ENCODE measurements at regions not wholly inside any gene's neighbourhood (a gene's known extent, or its start where the extent isn't known, plus 50 kb on each side); places are given as distances from the start of the nearest gene placed in this dataset.
A peak's percentile ranks its signal among the peaks of the same experiment; 100 is the strongest.

- Histone ChIP-seq H3K36me3 (ENCODE audit: control insufficient read depth in 2 of 2, insufficient read depth in 2 of 2, low read length in 1 of 2) (no peaks in the 10 kb centered on the region), H4K20me1 (ENCODE audit: control insufficient read depth, insufficient read depth) (no peaks in the 10 kb centered on the region), H3K27me3 (replicated peaks in 1 of 2; ENCODE audit: control insufficient read depth in 2 of 2, insufficient read depth in 2 of 2, low read length in 1 of 2) (no peaks in the 10 kb centered on the region), H3K79me2 (ENCODE audit: control insufficient read depth, insufficient read depth, low read length) (no peaks in the 10 kb centered on the region), H3K9ac (ENCODE audit: control insufficient read depth, insufficient read depth, low read length) (no peak overlapping the region), H2AFZ (ENCODE audit: control insufficient read depth, low read depth, low read length) (no peak overlapping the region), H3K4me2 (ENCODE audit: control insufficient read depth, insufficient read depth) (no peak overlapping the region), H3K9me3 (replicated peaks; ENCODE audit: control insufficient read depth, insufficient read depth, low read length) (no peaks in the 10 kb centered on the region), H3K4me3 (no peak overlapping the region), H3K4me1 (ENCODE audit: control insufficient read depth, insufficient read depth, low read length) (no peaks in the 10 kb centered on the region), H3K27ac (ENCODE audit: control insufficient read depth, insufficient read depth) (no peak overlapping the region)
- RAD21 ChIA-PET (ENCODE audit: unreplicated experiment) = interaction anchor here (0.8 to 1.1 kb wide), 2 partner anchors 11 to 18 kb away, joined by 3 read pairs; no protein-coding TSS in a partner anchor
- DNase-seq (ENCODE audit: low read depth, low spot score) = peak; percentile 5
- SMC1A ChIA-PET (ENCODE audit: uncharacterized antibody, unreplicated experiment) = interaction anchor here (0.7 to 1.7 kb wide), 8 partner anchors 8 to 157 kb away, joined by 3 to 5 read pairs (median 3); no protein-coding TSS in a partner anchor
- POLR2A ChIA-PET = no interaction called here
- intact Hi-C loops (cut with micrococcal nuclease; ENCODE audit: unreplicated experiment) = no loop called here
- CTCF ChIA-PET = interaction anchor here (1.1 to 1.6 kb wide), 3 partner anchors 38 to 537 kb away, joined by 3 to 6 read pairs (median 3); no protein-coding TSS in a partner anchor
- in situ Hi-C loops (cut with MboI) = no loop called here
- BruUV-seq (replicated peaks) = no TSS peak
- WGBS (ENCODE audit: insufficient coverage, insufficient replicate concordance, low lambda C conversion rate, missing lambda C conversion rate) = 0% methylated on average over 1 of the region's 1 CpG
- FAIRE-seq = no peak
- peak; percentile 81 for ATAC-seq
- TF ChIP-seq KLF5 (IDR thresholded peaks at IDR 0.05; ENCODE audit: partially characterized antibody) = no peak
- no peak for TF ChIP-seq STAT1 (conservative IDR thresholded peaks at IDR 0.05)
- TF ChIP-seq NR2F1 (conservative IDR thresholded peaks at IDR 0.05) = no peak
- no peak for TF ChIP-seq JUND (IDR thresholded peaks at IDR 0.05; ENCODE audit: low read depth, low read length)
- no peak for TF ChIP-seq CUX1 (IDR thresholded peaks at IDR 0.05; ENCODE audit: insufficient replicate concordance, low read depth, low read length)
- TF ChIP-seq ZNF384 (IDR thresholded peaks at IDR 0.05; ENCODE audit: borderline replicate concordance, low read depth, low read length) = 0 out of 2 replicates have a peak, but pooled peaks have one; percentile 22
- TF ChIP-seq CEBPB (IDR thresholded peaks at IDR 0.05; ENCODE audit: borderline replicate concordance in 1 of 2, low read depth in 2 of 2, low read length in 2 of 2) = no peak
- TF ChIP-seq ZBTB33 (IDR thresholded peaks at IDR 0.05) = no peak
- TF ChIP-seq IKZF2 (IDR thresholded peaks at IDR 0.05) = peak; percentile 38 to 51; a peak in 3 of 4 replicates
- no peak for TF ChIP-seq E2F8 (IDR thresholded peaks at IDR 0.05; ENCODE audit: low read depth, partially characterized antibody)
- no peak for TF ChIP-seq RCOR1 (conservative IDR thresholded peaks at IDR 0.05; ENCODE audit: low read depth, low read length)
- no peak for TF ChIP-seq FOXM1 (IDR thresholded peaks at IDR 0.05; ENCODE audit: low read depth, low read length)
- TF ChIP-seq HDAC2 (IDR thresholded peaks at IDR 0.05) = no peak
- TF ChIP-seq POLR2AphosphoS2 (IDR thresholded peaks at IDR 0.05; ENCODE audit: low read depth, low read length) = no peak
- no peak for TF ChIP-seq ATF3 (IDR thresholded peaks at IDR 0.05; ENCODE audit: borderline replicate concordance, extremely low read depth, low read depth, low read length)
Measured at GRCh38 chr3:150329408-150329807, 78.7 kb upstream of the TSC22D2 start.
